VCaP (cell line): ENCODE measurements at regions not wholly inside any gene's neighbourhood (a gene's known extent, or its start where the extent isn't known, plus 50 kb on each side); places are given as distances from the start of the nearest gene placed in this dataset.

Experiments used
- H3K27ac ChIP-seq: fragments of 450-650 bp; 2 replicates; pipeline ENCODE4 v1.5.1; 2017
- CTCF ChIP-seq: fragments of 450-650 bp; conservative IDR thresholded peaks from 2 replicates; pipeline ENCODE4 v1.5.1; 2017; ENCODE audit warnings: mild to moderate bottlenecking, moderate library complexity

GRCh38 chr5:61827445-61827975 is 478.5 kb upstream of the KIF2A start:
- no peak overlapping the region for H3K27ac ChIP-seq
- TF ChIP-seq CTCF, result no peak

GRCh38 chr5:61828856-61829255 is 477.1 kb upstream of the KIF2A start:
- no peak for TF ChIP-seq CTCF
- no peak overlapping the region for H3K27ac ChIP-seq

GRCh38 chr5:61831736-61832135 is 474.3 kb upstream of the KIF2A start:
- TF ChIP-seq CTCF, result no peak
- no peak overlapping the region for H3K27ac ChIP-seq

GRCh38 chr5:61837788-61838187 is 468.2 kb upstream of the KIF2A start:
- no peak for TF ChIP-seq CTCF
- no peak overlapping the region for H3K27ac ChIP-seq

- no peak overlapping the region for H3K27ac ChIP-seq
- TF ChIP-seq CTCF, result no peak
Measured at GRCh38 chr5:61840361-61840760, 465.6 kb upstream of the KIF2A start.

GRCh38 chr5:61842840-61843239 is 463.2 kb upstream of the KIF2A start:
- H3K27ac ChIP-seq, result no peak overlapping the region
- TF ChIP-seq CTCF, result no peak

GRCh38 chr5:61850696-61851095 is 455.3 kb upstream of the KIF2A start:
- no peak for TF ChIP-seq CTCF
- H3K27ac ChIP-seq, result no peak overlapping the region

GRCh38 chr5:61854531-61854930 is 451.5 kb upstream of the KIF2A start:
- TF ChIP-seq CTCF, result no peak
- no peak overlapping the region for H3K27ac ChIP-seq
